ENCODE measurements at regions not wholly inside any gene's neighbourhood (a gene's known extent, or its start where the extent isn't known, plus 50 kb on each side); places are given as distances from the start of the nearest gene placed in this dataset.

GRCh38 chr9:89807101-89807395 lies 202.2 kb downstream of the GADD45G start:
- no peak for DNase-seq
- Mint-ChIP-seq H3K9me3 (no peaks in the 10 kb centered on the region), H3K36me3 (ENCODE audit: low read depth) (no peaks in the 10 kb centered on the region), H3K4me1 (peaks cover 13% of the 10 kb centered on the region), H3K27me3 (peaks cover 7% of the 10 kb centered on the region), H3K27ac (no peak overlapping the region), H3K4me3 (no peak overlapping the region)
- no peak for ATAC-seq

DNA sequence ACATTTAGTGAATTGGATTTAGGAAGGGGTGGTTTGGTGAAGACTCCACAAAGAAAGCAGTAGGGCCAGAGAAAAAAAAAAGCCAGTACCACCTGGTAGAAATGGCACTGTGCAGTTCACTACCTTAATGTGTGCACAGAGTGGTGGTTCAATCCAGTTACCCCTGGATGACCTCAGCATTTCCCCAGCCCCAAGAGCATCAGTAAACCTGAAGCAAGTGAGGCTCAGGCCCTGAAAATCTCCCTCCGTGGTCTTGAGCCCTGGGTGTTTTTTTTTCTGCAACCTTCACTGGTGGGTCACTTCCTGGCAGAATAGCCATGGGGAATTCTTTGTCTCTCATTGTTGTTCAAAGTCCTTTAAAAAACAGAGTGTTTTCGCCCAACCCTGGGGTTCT lies 202.9 kb downstream of the GADD45G start:
- H3K9me3 Mint-ChIP-seq: no peaks in the 10 kb centered on the region
- H3K4me3 Mint-ChIP-seq: no peak overlapping the region
- ATAC-seq: no peak
- peaks cover 13% of the 10 kb centered on the region for H3K4me1 Mint-ChIP-seq
- H3K36me3 Mint-ChIP-seq (ENCODE audit: low read depth): no peaks in the 10 kb centered on the region
- H3K27ac Mint-ChIP-seq: no peak overlapping the region
- DNase-seq: no peak
- peaks cover 4% of the 10 kb centered on the region for H3K27me3 Mint-ChIP-seq

GRCh38 chr9:89808076-89808755 lies 203.4 kb downstream of the GADD45G start:
- H3K27ac Mint-ChIP-seq: no peak overlapping the region
- no peaks in the 10 kb centered on the region for H3K9me3 Mint-ChIP-seq
- H3K4me1 Mint-ChIP-seq: peaks cover 13% of the 10 kb centered on the region
- ATAC-seq: no peak
- no peak for DNase-seq
- H3K36me3 Mint-ChIP-seq (ENCODE audit: low read depth): no peaks in the 10 kb centered on the region
- H3K27me3 Mint-ChIP-seq: peaks cover 2% of the 10 kb centered on the region
- H3K4me3 Mint-ChIP-seq: no peak overlapping the region

DNA sequence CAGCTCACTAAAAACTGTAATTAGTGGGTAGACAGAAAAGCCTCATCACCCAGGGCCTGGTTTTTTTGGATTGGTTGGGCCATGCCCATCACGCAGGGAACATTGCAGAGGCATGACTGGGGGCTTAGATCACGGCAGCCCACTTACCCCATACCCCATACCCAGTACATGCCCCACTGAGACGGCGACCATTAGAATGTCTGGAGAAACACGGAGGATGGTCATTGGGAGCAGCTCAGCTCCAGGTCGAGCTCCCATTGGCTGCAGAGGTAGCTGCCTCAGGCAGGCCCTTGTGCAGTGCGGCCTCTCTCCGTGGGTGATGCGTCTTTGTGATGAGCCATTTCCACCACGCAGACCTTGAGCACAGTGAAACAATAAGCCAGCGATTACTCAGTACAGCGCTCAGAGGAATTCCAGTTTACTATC lies 204.0 kb downstream of the GADD45G start:
- Mint-ChIP-seq H3K27ac (no peak overlapping the region), H3K9me3 (no peaks in the 10 kb centered on the region), H3K27me3 (peaks cover 6% of the 10 kb centered on the region), H3K4me1 (peaks cover 17% of the 10 kb centered on the region), H3K36me3 (ENCODE audit: low read depth) (no peaks in the 10 kb centered on the region), H3K4me3 (no peak overlapping the region)
- no peak for DNase-seq
- ATAC-seq: peak; percentile 9

DNA sequence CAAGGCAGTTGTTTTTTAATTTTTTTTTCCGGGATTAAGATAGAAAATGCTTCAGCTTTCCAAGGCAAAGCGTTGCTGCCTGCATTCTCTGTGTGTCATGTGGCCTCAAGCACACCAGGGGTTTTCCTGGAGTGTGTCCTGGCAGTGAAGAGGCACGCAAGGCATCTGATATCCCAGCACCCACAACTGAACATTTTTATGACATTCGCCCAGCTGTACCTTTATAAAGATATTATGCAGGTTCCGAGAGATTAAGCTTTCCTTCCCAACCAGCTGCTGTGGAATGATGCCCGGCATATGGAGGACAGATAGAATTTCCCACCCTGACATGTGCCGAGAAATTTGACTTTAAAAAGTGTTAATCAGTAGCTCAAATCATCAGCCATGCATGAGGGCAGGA lies 205.6 kb downstream of the GADD45G start:
- DNase-seq: no peak
- Mint-ChIP-seq H3K27ac (no peak overlapping the region), H3K4me1 (peaks cover 18% of the 10 kb centered on the region), H3K27me3 (peaks cover 13% of the 10 kb centered on the region), H3K36me3 (ENCODE audit: low read depth) (no peaks in the 10 kb centered on the region), H3K9me3 (no peaks in the 10 kb centered on the region), H3K4me3 (no peak overlapping the region)
- ATAC-seq: no peak

GRCh38 chr9:89811356-89811755 lies 206.5 kb downstream of the GADD45G start:
- Mint-ChIP-seq H3K4me3 (no peak overlapping the region), H3K27ac (no peak overlapping the region), H3K4me1 (peaks cover 22% of the 10 kb centered on the region), H3K36me3 (ENCODE audit: low read depth) (no peaks in the 10 kb centered on the region), H3K9me3 (no peaks in the 10 kb centered on the region), H3K27me3 (peaks cover 13% of the 10 kb centered on the region)
- DNase-seq (no peak), ATAC-seq (no peak)

- H3K27me3 Mint-ChIP-seq: peaks cover 13% of the 10 kb centered on the region
- DNase-seq (no peak), ATAC-seq (no peak)
- no peak overlapping the region for H3K4me3 Mint-ChIP-seq
- peaks cover 22% of the 10 kb centered on the region for H3K4me1 Mint-ChIP-seq
- no peaks in the 10 kb centered on the region for H3K9me3 Mint-ChIP-seq
- no peaks in the 10 kb centered on the region for H3K36me3 Mint-ChIP-seq (ENCODE audit: low read depth)
- no peak overlapping the region for H3K27ac Mint-ChIP-seq
These were observed 207.2 kb downstream of the GADD45G start for GRCh38 chr9:89811886-89812450.

- H3K36me3 Mint-ChIP-seq (ENCODE audit: low read depth): no peaks in the 10 kb centered on the region
- no peak overlapping the region for H3K27ac Mint-ChIP-seq
- H3K4me1 Mint-ChIP-seq: peaks cover 22% of the 10 kb centered on the region
- peaks cover 13% of the 10 kb centered on the region for H3K27me3 Mint-ChIP-seq
- ATAC-seq: no peak
- no peaks in the 10 kb centered on the region for H3K9me3 Mint-ChIP-seq
- no peak overlapping the region for H3K4me3 Mint-ChIP-seq
- no peak for DNase-seq
These were observed 207.9 kb downstream of the GADD45G start for GRCh38 chr9:89812556-89813181.

GRCh38 chr9:89813482-89813881 lies 208.7 kb downstream of the GADD45G start:
- H3K4me3 Mint-ChIP-seq: no peak overlapping the region
- no peak for DNase-seq
- no peak overlapping the region for H3K27ac Mint-ChIP-seq
- peaks cover 20% of the 10 kb centered on the region for H3K4me1 Mint-ChIP-seq
- no peaks in the 10 kb centered on the region for H3K9me3 Mint-ChIP-seq
- no peaks in the 10 kb centered on the region for H3K36me3 Mint-ChIP-seq (ENCODE audit: low read depth)
- ATAC-seq: no peak
- H3K27me3 Mint-ChIP-seq: peaks cover 13% of the 10 kb centered on the region

DNA sequence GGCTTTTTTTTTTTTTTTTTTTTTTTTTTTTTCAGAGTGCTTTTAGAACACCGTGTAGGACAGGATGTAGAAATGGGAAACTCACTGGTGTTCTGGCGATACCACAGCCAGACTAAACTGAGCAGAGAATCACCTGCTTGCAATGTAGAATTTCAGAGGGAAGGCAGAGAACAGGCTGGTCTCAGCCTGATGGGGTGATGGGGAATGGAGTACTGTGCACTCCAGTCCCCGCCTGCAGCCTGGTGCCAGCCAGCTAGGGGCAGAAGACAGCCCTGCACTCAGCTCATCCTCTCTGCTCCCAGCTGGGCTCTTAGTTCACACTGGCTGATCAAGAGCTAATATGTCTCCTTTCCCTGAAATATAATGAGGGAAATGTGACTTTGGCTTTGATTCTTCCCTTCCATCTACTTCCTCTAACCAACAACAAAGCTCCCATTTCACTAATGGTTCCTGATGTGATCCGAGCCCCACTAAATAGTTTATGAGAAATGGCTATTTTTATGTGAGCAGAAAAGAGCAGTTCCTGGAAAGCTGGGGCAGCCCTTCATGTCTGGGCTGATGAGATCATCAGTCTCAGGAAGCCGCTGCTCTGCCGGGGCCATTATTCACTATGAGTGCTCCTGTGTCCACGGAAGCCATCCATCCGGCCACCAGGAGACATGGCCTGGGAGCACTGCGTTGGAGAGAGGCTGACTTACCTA lies 209.7 kb downstream of the GADD45G start:
- peak overlapping the region; percentile 21 for H3K4me3 Mint-ChIP-seq
- peaks cover 13% of the 10 kb centered on the region for H3K27me3 Mint-ChIP-seq
- ATAC-seq (peak; percentile 30), DNase-seq (no peak)
- H3K27ac Mint-ChIP-seq: no peak overlapping the region
- no peaks in the 10 kb centered on the region for H3K9me3 Mint-ChIP-seq
- no peaks in the 10 kb centered on the region for H3K36me3 Mint-ChIP-seq (ENCODE audit: low read depth)
- H3K4me1 Mint-ChIP-seq: peaks cover 20% of the 10 kb centered on the region

- no peak overlapping the region for H3K27ac Mint-ChIP-seq
- H3K4me3 Mint-ChIP-seq: peak overlapping the region; percentile 21
- no peak for ATAC-seq
- no peaks in the 10 kb centered on the region for H3K36me3 Mint-ChIP-seq (ENCODE audit: low read depth)
- H3K4me1 Mint-ChIP-seq: peaks cover 20% of the 10 kb centered on the region
- peaks cover 14% of the 10 kb centered on the region for H3K27me3 Mint-ChIP-seq
- H3K9me3 Mint-ChIP-seq: no peaks in the 10 kb centered on the region
- DNase-seq: no peak
These were observed 210.5 kb downstream of the GADD45G start for GRCh38 chr9:89815061-89815902.

- no peak overlapping the region for H3K4me3 Mint-ChIP-seq
- H3K27ac Mint-ChIP-seq: no peak overlapping the region
- DNase-seq: peak; percentile 14
- H3K4me1 Mint-ChIP-seq: peaks cover 20% of the 10 kb centered on the region
- no peaks in the 10 kb centered on the region for H3K36me3 Mint-ChIP-seq (ENCODE audit: low read depth)
- ATAC-seq: peak; percentile 55
- no peaks in the 10 kb centered on the region for H3K9me3 Mint-ChIP-seq
- H3K27me3 Mint-ChIP-seq: peaks cover 15% of the 10 kb centered on the region
These were observed 211.2 kb downstream of the GADD45G start for GRCh38 chr9:89815903-89816573.

GRCh38 chr9:89817151-89817950 lies 212.5 kb downstream of the GADD45G start:
- H3K4me3 Mint-ChIP-seq: no peak overlapping the region
- no peak for DNase-seq
- no peaks in the 10 kb centered on the region for H3K9me3 Mint-ChIP-seq
- ATAC-seq: no peak
- peaks cover 13% of the 10 kb centered on the region for H3K27me3 Mint-ChIP-seq
- no peak overlapping the region for H3K27ac Mint-ChIP-seq
- peaks cover 20% of the 10 kb centered on the region for H3K4me1 Mint-ChIP-seq
- H3K36me3 Mint-ChIP-seq (ENCODE audit: low read depth): no peaks in the 10 kb centered on the region

All from activated naive CD8-positive, alpha-beta T cell treated with anti-CD3 and anti-CD28 coated beads, Interleukin-2, amount 50 U/mL, for 24 hours (primary cell).